PC-3 (cell line): ENCODE measurements at regions not wholly inside any gene's neighbourhood (a gene's known extent, or its start where the extent isn't known, plus 50 kb on each side); places are given as distances from the start of the nearest gene placed in this dataset.
"Not testable (repeated sequence)": the region's sequence is repeated elsewhere in the genome, so short reads cannot be mapped to it uniquely, and the experiment has no call there.

Experiments used
- EZH2 ChIP-seq: fragments of 300-600 bp; sonication (generic); IDR thresholded peaks from one replicate; pipeline ENCODE4 v1.6.1; 2017; ENCODE audit warnings: antibody characterized with exemption, mild to moderate bottlenecking, low read length; ENCODE audit not compliant: unreplicated experiment
- EZH2phosphoT487 ChIP-seq: fragments of 300-600 bp; sonication (generic); IDR thresholded peaks from 2 replicates; pipeline ENCODE4 v1.6.1; 2018; ENCODE audit warnings: mild to moderate bottlenecking, antibody characterized with exemption, low read length, borderline replicate concordance
- TF ChIP-seq, protein P1 (sequence below): fragments of 300-600 bp; sonication (generic); conservative IDR thresholded peaks from 2 replicates; pipeline ENCODE4 v1.5.1; 2017; ENCODE audit warnings: antibody characterized with exemption, low read depth, mild to moderate bottlenecking, low read length

DNA sequence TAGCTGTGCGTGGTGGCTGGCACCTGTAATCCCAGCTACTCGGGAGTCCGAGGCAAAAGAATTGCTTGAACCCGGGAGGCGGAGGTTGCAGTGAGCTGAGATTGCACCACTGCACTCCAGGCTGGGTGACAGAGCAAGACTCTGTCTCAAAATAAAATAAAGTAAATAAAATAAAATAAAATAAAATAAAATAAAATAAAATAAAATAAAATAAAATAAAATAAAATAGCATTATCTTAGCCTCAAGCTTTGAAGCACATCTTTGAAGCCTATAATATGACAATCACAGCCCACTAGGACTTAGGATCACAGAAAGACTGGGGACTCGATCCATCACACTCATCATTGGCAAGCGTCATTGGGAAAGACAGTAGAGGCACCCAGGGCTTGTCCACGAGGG, 349.1 kb downstream of the SHANK2 start:
- TF ChIP-seq, protein P1, sequence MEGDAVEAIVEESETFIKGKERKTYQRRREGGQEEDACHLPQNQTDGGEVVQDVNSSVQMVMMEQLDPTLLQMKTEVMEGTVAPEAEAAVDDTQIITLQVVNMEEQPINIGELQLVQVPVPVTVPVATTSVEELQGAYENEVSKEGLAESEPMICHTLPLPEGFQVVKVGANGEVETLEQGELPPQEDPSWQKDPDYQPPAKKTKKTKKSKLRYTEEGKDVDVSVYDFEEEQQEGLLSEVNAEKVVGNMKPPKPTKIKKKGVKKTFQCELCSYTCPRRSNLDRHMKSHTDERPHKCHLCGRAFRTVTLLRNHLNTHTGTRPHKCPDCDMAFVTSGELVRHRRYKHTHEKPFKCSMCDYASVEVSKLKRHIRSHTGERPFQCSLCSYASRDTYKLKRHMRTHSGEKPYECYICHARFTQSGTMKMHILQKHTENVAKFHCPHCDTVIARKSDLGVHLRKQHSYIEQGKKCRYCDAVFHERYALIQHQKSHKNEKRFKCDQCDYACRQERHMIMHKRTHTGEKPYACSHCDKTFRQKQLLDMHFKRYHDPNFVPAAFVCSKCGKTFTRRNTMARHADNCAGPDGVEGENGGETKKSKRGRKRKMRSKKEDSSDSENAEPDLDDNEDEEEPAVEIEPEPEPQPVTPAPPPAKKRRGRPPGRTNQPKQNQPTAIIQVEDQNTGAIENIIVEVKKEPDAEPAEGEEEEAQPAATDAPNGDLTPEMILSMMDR: not testable (repeated sequence)
- TF ChIP-seq EZH2, EZH2phosphoT487: not testable (repeated sequence)
